NCI-H2029 (cell line): ENCODE measurements at regions not wholly inside any gene's neighbourhood (a gene's known extent, or its start where the extent isn't known, plus 50 kb on each side); places are given as distances from the start of the nearest gene placed in this dataset.

ENCODE experiments used
- DNase-seq: peaks from one replicate; lab custom pipeline; 2025; lab: John Stamatoyannopoulos, UW

GRCh38 chr1:47554082-47554481, 116.2 kb downstream of the FOXD2 start:
- DNase-seq: no peak

GRCh38 chr1:47554901-47555300, 117.1 kb downstream of the FOXD2 start:
- DNase-seq: no peak

GRCh38 chr1:47555306-47555705, 117.5 kb downstream of the FOXD2 start:
- no peak for DNase-seq

GRCh38 chr1:47555841-47556560, 118.2 kb downstream of the FOXD2 start:
- DNase-seq: no peak

- DNase-seq: peak; percentile 92
Measured at GRCh38 chr1:47557066-47557465, 119.2 kb downstream of the FOXD2 start.

GRCh38 chr1:47558601-47559593, 121.1 kb downstream of the FOXD2 start:
- peak; percentile 96 for DNase-seq

- DNase-seq: no peak
Measured at GRCh38 chr1:47559944-47560695, 122.3 kb downstream of the FOXD2 start.

GRCh38 chr1:47561523-47562007, 123.7 kb downstream of the FOXD2 start:
- no peak for DNase-seq

- DNase-seq: no peak
Measured at GRCh38 chr1:47562147-47562546, 124.3 kb downstream of the FOXD2 start.

- DNase-seq: no peak
Measured at GRCh38 chr1:47562799-47563198, 125.0 kb downstream of the FOXD2 start.

- no peak for DNase-seq
Measured at GRCh38 chr1:47563201-47563600, 125.4 kb downstream of the FOXD2 start.

GRCh38 chr1:47564570-47564969, 126.7 kb downstream of the FOXD2 start:
- no peak for DNase-seq

- DNase-seq: no peak
Measured at GRCh38 chr1:47565092-47565491, 127.2 kb downstream of the FOXD2 start.

- DNase-seq: no peak
Measured at GRCh38 chr1:47565676-47566075, 127.8 kb downstream of the FOXD2 start.

- peak; percentile 55 for DNase-seq
Measured at GRCh38 chr1:47568763-47569162, 130.9 kb downstream of the FOXD2 start.

- no peak for DNase-seq
Measured at GRCh38 chr1:47569261-47569660, 131.4 kb downstream of the FOXD2 start.

GRCh38 chr1:47569681-47570470, 132.0 kb downstream of the FOXD2 start:
- peak; percentile 78 for DNase-seq

GRCh38 chr1:47571161-47571560, 133.3 kb downstream of the FOXD2 start:
- no peak for DNase-seq

- DNase-seq: no peak
Measured at GRCh38 chr1:47571952-47572351, 134.1 kb downstream of the FOXD2 start.

GRCh38 chr1:47572731-47573430, 135.0 kb downstream of the FOXD2 start:
- DNase-seq: no peak
